ENCODE measurements at regions not wholly inside any gene's neighbourhood (a gene's known extent, or its start where the extent isn't known, plus 50 kb on each side); places are given as distances from the start of the nearest gene placed in this dataset.

- TF ChIP-seq GATA3 (IDR thresholded peaks at IDR 0.05; ENCODE audit: low read depth, low read length) (no peak), GATA2 (IDR thresholded peaks at IDR 0.05; ENCODE audit: low read depth, low read length) (no peak)
Measured at GRCh38 chr5:106020894-106021293, 1649.8 kb downstream of the EFNA5 start.
